ENCODE measurements at regions not wholly inside any gene's neighbourhood (a gene's known extent, or its start where the extent isn't known, plus 50 kb on each side); places are given as distances from the start of the nearest gene placed in this dataset.

- ATAC-seq (ENCODE audit: low read depth) (no peak), DNase-seq (no peak)
- intact Hi-C loops (cut with micrococcal nuclease), result loop anchor here (10.0 kb wide), 1 partner anchor 154 kb away; the partner anchor contains the start of gene UBE2E1
- peaks cover 0 to 3% (median 0%) of the 10 kb centered on the region in 3 donors for H3K9me3 ChIP-seq (ENCODE audit: control extremely low read depth in 1 of 3, control insufficient read depth in 2 of 3, insufficient read depth in 1 of 3, low read length in 2 of 3)
- ChIA-PET POLR2A (no interaction called here), CTCF (interaction anchor here (1.1 kb wide), 1 partner anchor 9 kb away, joined by 3 read pairs; no protein-coding TSS in a partner anchor)
- H2AFZ ChIP-seq (ENCODE audit: insufficient read depth, low read depth, low read length, poor library complexity, severe bottlenecking), result no peak overlapping the region
- H3K4me3 ChIP-seq (ENCODE audit: control extremely low read depth in 1 of 5, extremely low read depth in 1 of 5, insufficient read depth in 1 of 5, low read depth in 2 of 5, low read length in 4 of 5), result no peak overlapping the region
- H3K4me1 ChIP-seq (ENCODE audit: control insufficient read depth in 2 of 2, insufficient read depth in 2 of 2, low read length in 2 of 2), result peaks cover 27 to 28% of the 10 kb centered on the region in 2 donors
- Mint-ChIP-seq H3K4me1 (peaks cover 37% of the 10 kb centered on the region), H3K4me3 (no peak overlapping the region), H3K9me3 (ENCODE audit: insufficient read depth) (no peaks in the 10 kb centered on the region), H3K27ac (no peak overlapping the region), H3K27me3 (no peaks in the 10 kb centered on the region)
- H3K27ac ChIP-seq (ENCODE audit: low read length in 2 of 2), result no peak overlapping the region
- no peaks in the 10 kb centered on the region for H3K79me2 ChIP-seq (ENCODE audit: control insufficient read depth, insufficient read depth, low read length)
- H3K27me3 ChIP-seq (replicated peaks in 1 of 4; ENCODE audit: control extremely low read depth in 1 of 4, control insufficient read depth in 3 of 4, insufficient read depth in 4 of 4, low read length in 3 of 4), result no peaks in the 10 kb centered on the region
- no peaks in the 10 kb centered on the region for H3K36me3 ChIP-seq (replicated peaks in 1 of 2; ENCODE audit: control extremely low read depth in 1 of 2, control insufficient read depth in 1 of 2, extremely low read depth in 1 of 2, insufficient read depth in 2 of 2, low read length in 1 of 2)
- H4K20me1 ChIP-seq (ENCODE audit: control insufficient read depth, insufficient read depth, low read length, poor library complexity, severe bottlenecking), result no peaks in the 10 kb centered on the region
- H3K4me2 ChIP-seq (replicated peaks; ENCODE audit: low read depth, low read length, poor library complexity, severe bottlenecking), result no peak overlapping the region
- 80% methylated on average over 1 of the region's 5 CpGs for WGBS (ENCODE audit: insufficient coverage)
- TF ChIP-seq CTCF (IDR thresholded peaks at IDR 0.05) (no peak), EZH2 (IDR thresholded peaks at IDR 0.05; ENCODE audit: borderline replicate concordance, insufficient read depth, low read depth, low read length, poor library complexity, severe bottlenecking) (no peak)
- no peak overlapping the region for H3K9ac ChIP-seq (ENCODE audit: low read length)
Measured at GRCh38 chr3:23650371-23651140, 155.2 kb upstream of the UBE2E1 start.

Measured in B cell (primary cell).